ENCODE measurements at regions not wholly inside any gene's neighbourhood (a gene's known extent, or its start where the extent isn't known, plus 50 kb on each side); places are given as distances from the start of the nearest gene placed in this dataset.

DNA sequence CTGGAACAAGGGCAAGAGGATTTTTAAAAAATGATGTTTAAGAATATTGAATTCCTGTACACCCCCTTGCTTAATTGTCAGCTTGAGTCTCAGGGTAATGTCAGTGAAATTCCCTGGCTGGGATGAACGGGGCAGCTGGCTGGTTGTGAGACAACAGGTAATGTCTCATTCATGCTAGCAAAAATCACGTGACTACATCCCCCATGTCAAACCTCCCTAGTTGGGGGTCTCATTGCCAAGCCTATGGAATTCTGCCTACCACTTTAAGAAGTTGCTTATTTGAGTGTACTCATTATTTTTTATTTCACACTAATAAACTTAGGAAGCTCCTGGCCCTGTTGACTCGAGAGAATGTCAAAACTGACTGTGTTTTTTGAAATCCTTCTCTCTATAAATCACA, 218.3 kb downstream of the ICOS start:
- DNase-seq (ENCODE audit: low read depth), result no peak
- Histone ChIP-seq H3K27me3 (ENCODE audit: control insufficient read depth, insufficient read depth, low read length) (peaks cover 2% of the 10 kb centered on the region), H3K36me3 (ENCODE audit: control insufficient read depth, insufficient read depth, low read length) (no peaks in the 10 kb centered on the region), H3K4me3 (ENCODE audit: low read depth, low read length) (no peak overlapping the region)
- TF ChIP-seq, protein P1, sequence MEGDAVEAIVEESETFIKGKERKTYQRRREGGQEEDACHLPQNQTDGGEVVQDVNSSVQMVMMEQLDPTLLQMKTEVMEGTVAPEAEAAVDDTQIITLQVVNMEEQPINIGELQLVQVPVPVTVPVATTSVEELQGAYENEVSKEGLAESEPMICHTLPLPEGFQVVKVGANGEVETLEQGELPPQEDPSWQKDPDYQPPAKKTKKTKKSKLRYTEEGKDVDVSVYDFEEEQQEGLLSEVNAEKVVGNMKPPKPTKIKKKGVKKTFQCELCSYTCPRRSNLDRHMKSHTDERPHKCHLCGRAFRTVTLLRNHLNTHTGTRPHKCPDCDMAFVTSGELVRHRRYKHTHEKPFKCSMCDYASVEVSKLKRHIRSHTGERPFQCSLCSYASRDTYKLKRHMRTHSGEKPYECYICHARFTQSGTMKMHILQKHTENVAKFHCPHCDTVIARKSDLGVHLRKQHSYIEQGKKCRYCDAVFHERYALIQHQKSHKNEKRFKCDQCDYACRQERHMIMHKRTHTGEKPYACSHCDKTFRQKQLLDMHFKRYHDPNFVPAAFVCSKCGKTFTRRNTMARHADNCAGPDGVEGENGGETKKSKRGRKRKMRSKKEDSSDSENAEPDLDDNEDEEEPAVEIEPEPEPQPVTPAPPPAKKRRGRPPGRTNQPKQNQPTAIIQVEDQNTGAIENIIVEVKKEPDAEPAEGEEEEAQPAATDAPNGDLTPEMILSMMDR (IDR thresholded peaks at IDR 0.05; ENCODE audit: insufficient read depth, low read length, poor library complexity, severe bottlenecking), result no peak

DNA sequence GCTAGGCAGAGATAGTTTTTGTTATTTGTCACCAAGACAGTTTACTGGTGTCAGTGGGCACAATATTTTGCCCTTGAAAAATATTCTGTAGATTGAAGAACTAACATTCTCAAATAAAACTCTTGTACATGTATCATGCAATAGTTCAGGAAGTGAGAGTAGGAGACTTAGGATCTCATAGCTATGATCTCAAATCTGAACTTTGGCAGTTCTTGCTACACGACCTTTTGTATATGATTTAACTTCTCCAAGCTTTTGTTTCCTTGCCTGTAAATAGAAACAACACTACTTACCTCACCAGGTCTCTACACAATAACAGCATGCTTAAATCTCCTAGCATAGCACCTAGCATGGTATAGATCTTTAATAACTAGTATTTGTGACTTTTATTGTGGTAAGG, 219.9 kb downstream of the ICOS start:
- TF ChIP-seq, protein P1 (IDR thresholded peaks at IDR 0.05; ENCODE audit: insufficient read depth, low read length, poor library complexity, severe bottlenecking), result no peak
- no peak for DNase-seq (ENCODE audit: low read depth)
- Histone ChIP-seq H3K36me3 (ENCODE audit: control insufficient read depth, insufficient read depth, low read length) (no peaks in the 10 kb centered on the region), H3K4me3 (ENCODE audit: low read depth, low read length) (no peak overlapping the region), H3K27me3 (ENCODE audit: control insufficient read depth, insufficient read depth, low read length) (no peaks in the 10 kb centered on the region)

DNA sequence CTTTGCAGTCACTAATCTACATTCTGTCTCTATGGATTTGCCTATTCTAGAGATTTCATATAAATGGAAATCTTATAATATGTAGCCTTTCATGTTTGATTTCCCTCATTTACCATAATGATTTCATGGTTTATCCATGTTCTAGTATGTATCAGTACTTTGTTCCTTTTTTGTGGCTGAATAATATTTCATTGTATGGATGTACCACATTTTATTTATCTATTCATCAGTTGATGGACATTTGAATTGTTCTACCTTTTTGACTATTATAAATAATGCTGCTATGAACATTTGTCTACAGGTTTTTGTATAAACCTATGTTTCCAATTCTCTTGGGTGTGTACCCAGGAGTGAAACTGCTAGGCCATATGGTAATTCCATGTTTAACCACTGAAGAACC, 221.1 kb downstream of the ICOS start:
- no peak for DNase-seq (ENCODE audit: low read depth)
- TF ChIP-seq, protein P1 (IDR thresholded peaks at IDR 0.05; ENCODE audit: insufficient read depth, low read length, poor library complexity, severe bottlenecking), result no peak
- Histone ChIP-seq H3K4me3 (ENCODE audit: low read depth, low read length) (no peak overlapping the region), H3K36me3 (ENCODE audit: control insufficient read depth, insufficient read depth, low read length) (no peaks in the 10 kb centered on the region), H3K27me3 (ENCODE audit: control insufficient read depth, insufficient read depth, low read length) (no peaks in the 10 kb centered on the region)

DNA sequence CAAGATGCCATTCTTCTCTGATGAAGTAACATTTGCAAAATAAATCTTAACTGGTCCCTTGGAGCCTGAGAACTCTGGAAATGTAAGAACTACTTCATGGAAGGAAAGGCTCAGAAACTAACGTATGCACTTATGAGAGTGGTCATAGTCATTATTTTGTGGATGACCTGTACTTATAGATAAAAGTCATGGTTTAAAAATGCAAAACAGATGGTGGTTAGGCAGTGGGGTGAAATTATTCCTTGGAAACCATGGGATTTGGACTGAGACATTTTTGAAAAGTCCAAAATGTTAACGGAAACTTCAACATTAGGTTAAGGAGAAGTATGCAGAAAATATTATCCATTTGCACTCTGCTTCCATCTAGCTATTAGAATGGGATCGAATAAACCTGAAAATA, 223.0 kb downstream of the ICOS start:
- Histone ChIP-seq H3K27me3 (ENCODE audit: control insufficient read depth, insufficient read depth, low read length) (no peaks in the 10 kb centered on the region), H3K36me3 (ENCODE audit: control insufficient read depth, insufficient read depth, low read length) (no peaks in the 10 kb centered on the region), H3K4me3 (ENCODE audit: low read depth, low read length) (no peak overlapping the region)
- TF ChIP-seq, protein P1 (IDR thresholded peaks at IDR 0.05; ENCODE audit: insufficient read depth, low read length, poor library complexity, severe bottlenecking), result no peak
- DNase-seq (ENCODE audit: low read depth), result no peak

DNA sequence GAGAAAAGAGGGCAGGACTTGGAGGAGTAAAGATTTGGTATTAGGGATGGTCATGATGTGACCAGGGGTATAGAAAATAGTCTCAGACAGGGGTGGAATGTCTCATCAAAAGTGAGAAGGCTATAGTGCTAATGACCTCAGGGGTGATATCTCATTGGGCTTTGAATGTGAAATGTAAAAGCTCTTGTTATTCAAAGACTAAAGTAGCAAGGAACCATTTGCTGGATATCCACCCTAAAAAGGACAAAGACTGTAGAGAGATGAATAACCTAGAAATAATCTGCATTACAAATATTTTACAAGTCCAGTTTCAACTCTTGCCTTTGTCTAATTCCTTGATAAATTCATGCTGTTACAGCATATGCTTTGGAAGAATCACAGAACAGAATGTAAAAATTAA, 224.4 kb downstream of the ICOS start:
- H3K36me3 ChIP-seq (ENCODE audit: control insufficient read depth, insufficient read depth, low read length), result no peaks in the 10 kb centered on the region
- no peaks in the 10 kb centered on the region for H3K27me3 ChIP-seq (ENCODE audit: control insufficient read depth, insufficient read depth, low read length)
- no peak for DNase-seq (ENCODE audit: low read depth)
- no peak overlapping the region for H3K4me3 ChIP-seq (ENCODE audit: low read depth, low read length)
- TF ChIP-seq, protein P1 (IDR thresholded peaks at IDR 0.05; ENCODE audit: insufficient read depth, low read length, poor library complexity, severe bottlenecking), result no peak

DNA sequence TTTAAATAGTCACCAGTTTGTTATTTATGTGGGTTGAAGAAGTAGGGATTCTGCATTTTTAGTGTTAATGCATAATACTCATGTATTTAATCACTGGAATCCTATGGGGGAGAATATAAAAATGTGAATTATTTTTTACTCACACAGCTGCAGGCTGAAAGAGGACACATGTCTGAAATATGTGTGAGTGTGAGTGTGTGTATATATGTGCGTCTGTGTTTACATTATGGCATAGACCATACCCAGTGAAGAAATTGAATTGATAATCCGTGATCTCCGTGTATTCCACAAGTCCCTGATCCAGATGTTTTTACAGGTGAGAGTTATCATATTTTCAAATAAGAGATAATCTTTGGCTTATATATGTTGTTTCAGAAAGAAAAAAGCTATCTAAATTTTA, 225.3 kb downstream of the ICOS start:
- TF ChIP-seq, protein P1 (IDR thresholded peaks at IDR 0.05; ENCODE audit: insufficient read depth, low read length, poor library complexity, severe bottlenecking), result no peak
- H3K4me3 ChIP-seq (ENCODE audit: low read depth, low read length), result no peak overlapping the region
- DNase-seq (ENCODE audit: low read depth), result no peak
- H3K27me3 ChIP-seq (ENCODE audit: control insufficient read depth, insufficient read depth, low read length), result no peaks in the 10 kb centered on the region
- no peaks in the 10 kb centered on the region for H3K36me3 ChIP-seq (ENCODE audit: control insufficient read depth, insufficient read depth, low read length)
